ENCODE measurements at regions not wholly inside any gene's neighbourhood (a gene's known extent, or its start where the extent isn't known, plus 50 kb on each side); places are given as distances from the start of the nearest gene placed in this dataset.

GRCh38 chr1:101185421-101185820, 51.4 kb upstream of the S1PR1 start:
- no peak overlapping the region for H3K4me3 Mint-ChIP-seq
- H3K9me3 Mint-ChIP-seq, result no peaks in the 10 kb centered on the region
- peaks cover 8% of the 10 kb centered on the region for H3K27me3 Mint-ChIP-seq (ENCODE audit: low read depth)
- TF ChIP-seq, protein P1, sequence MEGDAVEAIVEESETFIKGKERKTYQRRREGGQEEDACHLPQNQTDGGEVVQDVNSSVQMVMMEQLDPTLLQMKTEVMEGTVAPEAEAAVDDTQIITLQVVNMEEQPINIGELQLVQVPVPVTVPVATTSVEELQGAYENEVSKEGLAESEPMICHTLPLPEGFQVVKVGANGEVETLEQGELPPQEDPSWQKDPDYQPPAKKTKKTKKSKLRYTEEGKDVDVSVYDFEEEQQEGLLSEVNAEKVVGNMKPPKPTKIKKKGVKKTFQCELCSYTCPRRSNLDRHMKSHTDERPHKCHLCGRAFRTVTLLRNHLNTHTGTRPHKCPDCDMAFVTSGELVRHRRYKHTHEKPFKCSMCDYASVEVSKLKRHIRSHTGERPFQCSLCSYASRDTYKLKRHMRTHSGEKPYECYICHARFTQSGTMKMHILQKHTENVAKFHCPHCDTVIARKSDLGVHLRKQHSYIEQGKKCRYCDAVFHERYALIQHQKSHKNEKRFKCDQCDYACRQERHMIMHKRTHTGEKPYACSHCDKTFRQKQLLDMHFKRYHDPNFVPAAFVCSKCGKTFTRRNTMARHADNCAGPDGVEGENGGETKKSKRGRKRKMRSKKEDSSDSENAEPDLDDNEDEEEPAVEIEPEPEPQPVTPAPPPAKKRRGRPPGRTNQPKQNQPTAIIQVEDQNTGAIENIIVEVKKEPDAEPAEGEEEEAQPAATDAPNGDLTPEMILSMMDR (IDR thresholded peaks at IDR 0.05; ENCODE audit: unreplicated experiment in 3 of 3), result no peak
- no peaks in the 10 kb centered on the region for H3K36me3 Mint-ChIP-seq (ENCODE audit: low read depth)
- H3K27ac Mint-ChIP-seq, result no peak overlapping the region
- H3K4me1 Mint-ChIP-seq, result no peaks in the 10 kb centered on the region

DNA sequence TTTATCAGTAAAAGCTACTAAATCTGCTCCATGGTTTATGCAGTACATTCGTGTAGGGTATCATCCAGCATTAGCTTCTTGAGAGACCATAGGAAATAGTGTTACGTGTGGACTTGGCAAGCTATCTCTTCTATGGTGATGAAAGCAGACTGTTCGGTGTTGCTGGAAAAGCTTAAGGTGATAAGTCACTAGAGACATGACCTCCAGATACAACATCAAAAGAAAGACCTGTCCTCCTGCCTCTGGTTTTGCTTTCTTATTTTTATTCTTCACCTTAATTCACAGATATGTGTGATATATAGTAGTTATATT, 53.5 kb upstream of the S1PR1 start:
- TF ChIP-seq, protein P1 (IDR thresholded peaks at IDR 0.05; ENCODE audit: unreplicated experiment in 3 of 3), result no peak
- H3K9me3 Mint-ChIP-seq, result no peaks in the 10 kb centered on the region
- no peaks in the 10 kb centered on the region for H3K4me1 Mint-ChIP-seq
- no peak overlapping the region for H3K27ac Mint-ChIP-seq
- no peaks in the 10 kb centered on the region for H3K36me3 Mint-ChIP-seq (ENCODE audit: low read depth)
- no peak overlapping the region for H3K4me3 Mint-ChIP-seq
- peaks cover 8% of the 10 kb centered on the region for H3K27me3 Mint-ChIP-seq (ENCODE audit: low read depth)

GRCh38 chr1:101182627-101183387, 54.0 kb upstream of the S1PR1 start:
- no peaks in the 10 kb centered on the region for H3K9me3 Mint-ChIP-seq
- TF ChIP-seq, protein P1 (IDR thresholded peaks at IDR 0.05; ENCODE audit: unreplicated experiment in 3 of 3), result no peak
- peaks cover 8% of the 10 kb centered on the region for H3K27me3 Mint-ChIP-seq (ENCODE audit: low read depth)
- no peak overlapping the region for H3K4me3 Mint-ChIP-seq
- no peaks in the 10 kb centered on the region for H3K36me3 Mint-ChIP-seq (ENCODE audit: low read depth)
- no peak overlapping the region for H3K27ac Mint-ChIP-seq
- no peaks in the 10 kb centered on the region for H3K4me1 Mint-ChIP-seq

DNA sequence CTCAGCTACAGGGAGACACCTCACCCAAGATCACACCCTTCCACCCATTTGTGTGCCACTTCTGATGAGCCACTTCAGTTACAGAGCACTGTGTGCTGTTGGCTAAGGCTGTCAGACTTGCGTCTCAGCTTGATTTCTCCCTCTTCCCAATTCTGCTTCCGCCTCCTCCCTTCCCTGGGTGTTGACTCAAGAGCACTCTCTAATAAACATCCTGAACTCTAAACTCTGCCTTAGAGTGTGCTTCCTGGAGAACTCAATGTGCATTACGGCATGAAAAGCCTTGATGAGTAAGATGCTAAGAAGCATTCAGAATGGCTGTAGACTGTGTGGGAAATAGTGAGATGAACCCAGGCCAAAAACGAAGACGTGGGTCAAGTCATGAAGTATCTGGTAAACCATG, 54.9 kb upstream of the S1PR1 start:
- no peaks in the 10 kb centered on the region for H3K36me3 Mint-ChIP-seq (ENCODE audit: low read depth)
- H3K4me3 Mint-ChIP-seq, result no peak overlapping the region
- H3K4me1 Mint-ChIP-seq, result no peaks in the 10 kb centered on the region
- H3K27me3 Mint-ChIP-seq (ENCODE audit: low read depth), result peaks cover 8% of the 10 kb centered on the region
- TF ChIP-seq, protein P1 (IDR thresholded peaks at IDR 0.05; ENCODE audit: unreplicated experiment in 3 of 3), result no peak
- no peaks in the 10 kb centered on the region for H3K9me3 Mint-ChIP-seq
- H3K27ac Mint-ChIP-seq, result no peak overlapping the region

GRCh38 chr1:101178688-101179491, 57.9 kb upstream of the S1PR1 start:
- Mint-ChIP-seq H3K27ac (no peak overlapping the region), H3K27me3 (ENCODE audit: low read depth) (peaks cover 5% of the 10 kb centered on the region), H3K9me3 (no peaks in the 10 kb centered on the region), H3K4me1 (no peaks in the 10 kb centered on the region), H3K4me3 (no peak overlapping the region), H3K36me3 (ENCODE audit: low read depth) (no peaks in the 10 kb centered on the region)
- TF ChIP-seq, protein P1 (IDR thresholded peaks at IDR 0.05; ENCODE audit: unreplicated experiment in 3 of 3), result no peak

GRCh38 chr1:101178341-101178687, 58.5 kb upstream of the S1PR1 start:
- TF ChIP-seq, protein P1 (IDR thresholded peaks at IDR 0.05; ENCODE audit: unreplicated experiment in 3 of 3), result no peak
- Mint-ChIP-seq H3K9me3 (no peaks in the 10 kb centered on the region), H3K27ac (no peak overlapping the region), H3K4me3 (no peak overlapping the region), H3K27me3 (ENCODE audit: low read depth) (peaks cover 5% of the 10 kb centered on the region), H3K4me1 (no peaks in the 10 kb centered on the region), H3K36me3 (ENCODE audit: low read depth) (no peaks in the 10 kb centered on the region)

All from nephron (organoid).